ENCODE measurements at regions not wholly inside any gene's neighbourhood (a gene's known extent, or its start where the extent isn't known, plus 50 kb on each side); places are given as distances from the start of the nearest gene placed in this dataset.

GRCh38 chr10:123522702-123523312 is 143.3 kb upstream of the GPR26 start:
- Histone ChIP-seq H3K36me3 (ENCODE audit: control insufficient read depth in 2 of 4, insufficient read depth in 4 of 4, low read length in 3 of 4) (no peaks in the 10 kb centered on the region), H2BK20ac (ENCODE audit: low read length) (no peak overlapping the region), H2BK15ac (ENCODE audit: low read length) (no peak overlapping the region), H3K27me3 (replicated peaks in 1 of 4; ENCODE audit: control insufficient read depth in 3 of 4, extremely low read depth in 1 of 4, insufficient read depth in 3 of 4, low read length in 3 of 4) (no peaks in the 10 kb centered on the region), H4K8ac (ENCODE audit: extremely low read depth, insufficient read depth, low read length) (no peak overlapping the region), H3K79me1 (ENCODE audit: low read depth, low read length) (no peaks in the 10 kb centered on the region), H3K14ac (ENCODE audit: insufficient read length) (no peak overlapping the region), H4K20me1 (replicated peaks in 1 of 2; ENCODE audit: control insufficient read depth in 1 of 2, insufficient read depth in 2 of 2, low read length in 2 of 2) (no peaks in the 10 kb centered on the region), H3K9me3 (ENCODE audit: insufficient read depth in 2 of 2, low read depth in 1 of 2, low read length in 1 of 2) (no peaks in the 10 kb centered on the region), H3K9ac (replicated peaks in 1 of 4; ENCODE audit: extremely low read depth in 1 of 4, low read depth in 3 of 4, low read length in 3 of 4) (no peak overlapping the region), H3K27ac (ENCODE audit: low read depth, low read length) (no peak overlapping the region), H2BK12ac (ENCODE audit: low read depth, low read length) (no peak overlapping the region), H3K4me1 (replicated peaks in 1 of 4; ENCODE audit: control insufficient read depth in 3 of 4, insufficient read depth in 4 of 4, low read length in 3 of 4) (0 out of 7 replicates have a peak, but pooled peaks cover 0 to 3% (median 0%) of the 10 kb centered on the region in 4 experiments), H3K18ac (ENCODE audit: extremely low read depth, low read length) (no peak overlapping the region), H2BK5ac (ENCODE audit: low read depth, low read length) (no peak overlapping the region), H2BK120ac (replicated peaks; ENCODE audit: low read depth, low read length) (no peak overlapping the region), H2AFZ (ENCODE audit: low read length) (no peak overlapping the region), H2AK5ac (ENCODE audit: low read depth, low read length) (peak overlapping the region; percentile 53; the same call in 1 of the 2 replicates), H3K4me2 (ENCODE audit: insufficient read depth in 1 of 2, low read depth in 2 of 2, low read length in 2 of 2) (no peak overlapping the region), H3K79me2 (ENCODE audit: control insufficient read depth in 1 of 2, insufficient read depth in 2 of 2, low read length in 2 of 2) (no peaks in the 10 kb centered on the region), H4K5ac (ENCODE audit: insufficient read length, low read depth, low read length) (no peak overlapping the region), H3K23ac (ENCODE audit: insufficient read length) (no peak overlapping the region), H3K4me3 (ENCODE audit: extremely low read depth in 1 of 4, insufficient read depth in 2 of 4, low read depth in 3 of 4, low read length in 4 of 4) (no peak overlapping the region), H3K4ac (replicated peaks; ENCODE audit: insufficient read length, low read depth, low read length) (no peak overlapping the region), H3K56ac (replicated peaks; ENCODE audit: insufficient read length, low read depth, low read length) (no peak overlapping the region), H4K91ac (replicated peaks; ENCODE audit: insufficient read length, low read length) (no peak overlapping the region), H3K23me2 (ENCODE audit: low read depth, low read length) (no peaks in the 10 kb centered on the region)
- POLR2A ChIA-PET (ENCODE audit: partially characterized antibody): no interaction called here
- DNase-seq (ENCODE audit: low read depth in 1 of 2, low spot score in 2 of 2) (no peak), FAIRE-seq (no peak)
- WGBS, 2 experiments (ENCODE audit: extremely low coverage in 1 of 2, insufficient coverage in 1 of 2, insufficient read length in 1 of 2, insufficient replicate concordance in 2 of 2, low coverage in 1 of 2, low lambda C conversion rate in 2 of 2, missing lambda C conversion rate in 1 of 2): 92% methylated on average over 10 of the region's 10 CpGs; no CpG with 5 or more reads in 1 of the 2 experiments
- CTCF ChIA-PET (ENCODE audit: partially characterized antibody): interaction anchor here (0.7 to 0.9 kb wide), 2 partner anchors 29 to 1861 kb away, joined by 3 read pairs; no protein-coding TSS in a partner anchor
- TF ChIP-seq CREB1 (IDR thresholded peaks at IDR 0.05): no peak
- TF ChIP-seq KDM1A (IDR thresholded peaks at IDR 0.05; ENCODE audit: borderline replicate concordance, low read length): no peak
- no peak for TF ChIP-seq RBBP5 (IDR thresholded peaks at IDR 0.05; ENCODE audit: borderline replicate concordance, low read depth, low read length)
- TF ChIP-seq E2F6 (IDR thresholded peaks at IDR 0.05): no peak
- TF ChIP-seq MAX (IDR thresholded peaks at IDR 0.05): no peak
- TF ChIP-seq FOSL1 (IDR thresholded peaks at IDR 0.05; ENCODE audit: insufficient read depth, low read depth, low read length): no peak
- no peak for TF ChIP-seq TAF7 (optimal IDR thresholded peaks at IDR 0.05; ENCODE audit: borderline replicate concordance, low read depth, low read length)
- no peak for TF ChIP-seq GTF2F1 (IDR thresholded peaks at IDR 0.05; ENCODE audit: borderline replicate concordance, low read depth, low read length)
- no peak for TF ChIP-seq SP1 (IDR thresholded peaks at IDR 0.05; ENCODE audit: low read depth, low read length)
- no peak for TF ChIP-seq CBX5 (IDR thresholded peaks at IDR 0.05; ENCODE audit: low read depth, low read length)
- TF ChIP-seq TEAD4 (IDR thresholded peaks at IDR 0.05; ENCODE audit: low read depth, low read length): no peak
- TF ChIP-seq RNF2 (IDR thresholded peaks at IDR 0.05; ENCODE audit: borderline replicate concordance, low read depth, low read length, missing control alignments, poor library complexity, severe bottlenecking): no peak
- no peak for TF ChIP-seq EZH2 (IDR thresholded peaks at IDR 0.05; ENCODE audit: low read depth, low read length, severe bottlenecking)

Measured in H1 (cell line).